ENCODE measurements at regions not wholly inside any gene's neighbourhood (a gene's known extent, or its start where the extent isn't known, plus 50 kb on each side); places are given as distances from the start of the nearest gene placed in this dataset.

GRCh38 chr4:166259081-166259480 is 386.0 kb downstream of the TLL1 start:
- no peak for DNase-seq (ENCODE audit: low read depth in 3 of 3, low spot score in 2 of 3)

GRCh38 chr4:166274136-166274761 is 401.2 kb downstream of the TLL1 start:
- no peak for DNase-seq (ENCODE audit: low read depth in 3 of 3, low spot score in 2 of 3)

- no peak for DNase-seq (ENCODE audit: low read depth in 3 of 3, low spot score in 2 of 3)
These were observed 401.7 kb downstream of the TLL1 start for GRCh38 chr4:166274775-166275174.

GRCh38 chr4:166277401-166277800 is 404.4 kb downstream of the TLL1 start:
- no peak for DNase-seq (ENCODE audit: low read depth in 3 of 3, low spot score in 2 of 3)

GRCh38 chr4:166277853-166278252 is 404.8 kb downstream of the TLL1 start:
- no peak for DNase-seq (ENCODE audit: low read depth in 3 of 3, low spot score in 2 of 3)

GRCh38 chr4:166279261-166279660 is 406.2 kb downstream of the TLL1 start:
- no peak for DNase-seq (ENCODE audit: low read depth in 3 of 3, low spot score in 2 of 3)

- no peak for DNase-seq (ENCODE audit: low read depth in 3 of 3, low spot score in 2 of 3)
These were observed 407.6 kb downstream of the TLL1 start for GRCh38 chr4:166280642-166281041.

GRCh38 chr4:166282081-166282770 is 409.2 kb downstream of the TLL1 start:
- no peak for DNase-seq (ENCODE audit: low read depth in 3 of 3, low spot score in 2 of 3)

GRCh38 chr4:166284221-166284620 is 411.2 kb downstream of the TLL1 start:
- DNase-seq (ENCODE audit: low read depth in 3 of 3, low spot score in 2 of 3), result no peak

GRCh38 chr4:166290426-166290825 is 417.4 kb downstream of the TLL1 start:
- DNase-seq (ENCODE audit: low read depth in 3 of 3, low spot score in 2 of 3), result no peak

- no peak for DNase-seq (ENCODE audit: low read depth in 3 of 3, low spot score in 2 of 3)
These were observed 420.5 kb downstream of the TLL1 start for GRCh38 chr4:166293556-166293955.

GRCh38 chr4:166301266-166301665 is 428.2 kb downstream of the TLL1 start:
- DNase-seq (ENCODE audit: low read depth in 3 of 3, low spot score in 2 of 3), result no peak

- no peak for DNase-seq (ENCODE audit: low read depth in 3 of 3, low spot score in 2 of 3)
These were observed 435.6 kb downstream of the TLL1 start for GRCh38 chr4:166308647-166309046.

- no peak for DNase-seq (ENCODE audit: low read depth in 3 of 3, low spot score in 2 of 3)
These were observed 436.2 kb downstream of the TLL1 start for GRCh38 chr4:166309286-166309685.

GRCh38 chr4:166311169-166311568 is 438.1 kb downstream of the TLL1 start:
- DNase-seq (ENCODE audit: low read depth in 3 of 3, low spot score in 2 of 3), result no peak

GRCh38 chr4:166312166-166312565 is 439.1 kb downstream of the TLL1 start:
- no peak for DNase-seq (ENCODE audit: low read depth in 3 of 3, low spot score in 2 of 3)

GRCh38 chr4:166314902-166315301 is 441.9 kb downstream of the TLL1 start:
- DNase-seq (ENCODE audit: low read depth in 3 of 3, low spot score in 2 of 3), result no peak

GRCh38 chr4:166315721-166316467 is 442.9 kb downstream of the TLL1 start:
- no peak for DNase-seq (ENCODE audit: low read depth in 3 of 3, low spot score in 2 of 3)

- no peak for DNase-seq (ENCODE audit: low read depth in 3 of 3, low spot score in 2 of 3)
These were observed 445.9 kb downstream of the TLL1 start for GRCh38 chr4:166318810-166319525.

- DNase-seq (ENCODE audit: low read depth in 3 of 3, low spot score in 2 of 3), result no peak
These were observed 450.2 kb downstream of the TLL1 start for GRCh38 chr4:166323250-166323649.

GRCh38 chr4:166324321-166324720 is 451.3 kb downstream of the TLL1 start:
- DNase-seq (ENCODE audit: low read depth in 3 of 3, low spot score in 2 of 3), result no peak

Measured in right renal cortex interstitium (tissue), 3 donors.